Hepatocyte (in vitro differentiated cells): ENCODE measurements at regions not wholly inside any gene's neighbourhood (a gene's known extent, or its start where the extent isn't known, plus 50 kb on each side); places are given as distances from the start of the nearest gene placed in this dataset.

ENCODE experiments used
- EZH2 ChIP-seq: fragments of 200-600 bp; sonication (generic); IDR thresholded peaks from 2 replicates; pipeline ENCODE4 v1.6.1; 2016; ENCODE audit warnings: antibody characterized with exemption, mild to moderate bottlenecking, borderline replicate concordance
- EZH2phosphoT487 ChIP-seq: fragments of 200-600 bp; sonication (generic); IDR thresholded peaks from one replicate; pipeline ENCODE4 v1.6.1; 2018; ENCODE audit warnings: antibody characterized with exemption, mild to moderate bottlenecking, low read depth, moderate library complexity; ENCODE audit not compliant: unreplicated experiment, severe bottlenecking
- TF ChIP-seq, protein P1 (sequence below): fragments of 200-600 bp; sonication (generic); IDR thresholded peaks from 2 replicates; pipeline ENCODE4 v1.5.1; 2016; ENCODE audit warnings: antibody characterized with exemption, mild to moderate bottlenecking; ENCODE audit not compliant: poor library complexity

DNA sequence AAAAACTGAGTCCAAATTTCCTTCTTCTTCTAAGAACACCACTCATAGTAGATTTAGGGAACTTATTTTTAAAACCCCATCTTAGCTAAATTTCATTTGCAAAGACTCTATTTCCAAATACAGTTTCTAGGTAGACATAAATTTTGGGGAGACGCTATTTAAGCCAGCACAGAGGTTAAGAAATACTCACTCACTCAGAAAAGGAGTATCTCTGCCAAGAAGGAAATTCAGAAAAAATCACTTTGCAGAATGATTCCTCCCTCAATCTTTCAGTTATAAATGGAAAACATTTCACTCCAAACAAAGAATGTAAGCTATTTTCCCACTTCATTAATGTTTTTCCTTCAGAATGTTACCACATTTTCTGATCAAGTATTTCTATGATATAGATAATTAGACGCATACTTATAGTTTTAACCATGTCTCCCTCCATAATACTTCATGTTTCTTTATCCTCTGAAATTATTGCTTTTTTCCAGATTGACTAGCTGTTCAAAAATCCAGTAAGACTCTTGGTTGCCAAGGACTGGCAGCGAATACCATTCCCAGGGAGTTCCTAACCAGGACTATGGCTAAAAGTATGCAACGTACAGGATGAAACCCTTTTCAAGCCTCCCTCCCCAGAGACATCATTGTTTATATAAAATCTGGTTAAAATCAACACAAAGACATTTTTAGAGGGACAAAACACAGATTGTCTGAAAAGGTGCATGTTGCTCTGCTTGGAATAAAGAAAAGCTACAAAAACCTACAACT lies 52.5 kb upstream of the RXFP2 start:
- TF ChIP-seq, protein P1, sequence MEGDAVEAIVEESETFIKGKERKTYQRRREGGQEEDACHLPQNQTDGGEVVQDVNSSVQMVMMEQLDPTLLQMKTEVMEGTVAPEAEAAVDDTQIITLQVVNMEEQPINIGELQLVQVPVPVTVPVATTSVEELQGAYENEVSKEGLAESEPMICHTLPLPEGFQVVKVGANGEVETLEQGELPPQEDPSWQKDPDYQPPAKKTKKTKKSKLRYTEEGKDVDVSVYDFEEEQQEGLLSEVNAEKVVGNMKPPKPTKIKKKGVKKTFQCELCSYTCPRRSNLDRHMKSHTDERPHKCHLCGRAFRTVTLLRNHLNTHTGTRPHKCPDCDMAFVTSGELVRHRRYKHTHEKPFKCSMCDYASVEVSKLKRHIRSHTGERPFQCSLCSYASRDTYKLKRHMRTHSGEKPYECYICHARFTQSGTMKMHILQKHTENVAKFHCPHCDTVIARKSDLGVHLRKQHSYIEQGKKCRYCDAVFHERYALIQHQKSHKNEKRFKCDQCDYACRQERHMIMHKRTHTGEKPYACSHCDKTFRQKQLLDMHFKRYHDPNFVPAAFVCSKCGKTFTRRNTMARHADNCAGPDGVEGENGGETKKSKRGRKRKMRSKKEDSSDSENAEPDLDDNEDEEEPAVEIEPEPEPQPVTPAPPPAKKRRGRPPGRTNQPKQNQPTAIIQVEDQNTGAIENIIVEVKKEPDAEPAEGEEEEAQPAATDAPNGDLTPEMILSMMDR: no peak
- TF ChIP-seq EZH2 (no peak), EZH2phosphoT487 (no peak)
